NT2/D1 (cell line): ENCODE measurements at regions not wholly inside any gene's neighbourhood (a gene's known extent, or its start where the extent isn't known, plus 50 kb on each side); places are given as distances from the start of the nearest gene placed in this dataset.

ENCODE experiments used
- YY1 ChIP-seq: IDR thresholded peaks from 2 replicates; pipeline ENCODE4 v1.6.1; 2011; ENCODE audit not compliant: insufficient read length, insufficient read depth
- ZNF274 ChIP-seq: IDR thresholded peaks from 2 replicates; pipeline ENCODE4 v1.6.1; 2011; ENCODE audit warnings: mild to moderate bottlenecking, low read depth, low read length

GRCh38 chr12:67758521-67758920, 110.0 kb downstream of the DYRK2 start:
- no peak for TF ChIP-seq YY1
- no peak for TF ChIP-seq ZNF274
